NOMO-1 (cell line): ENCODE measurements at regions not wholly inside any gene's neighbourhood (a gene's known extent, or its start where the extent isn't known, plus 50 kb on each side); places are given as distances from the start of the nearest gene placed in this dataset.
A peak's percentile ranks its signal among the peaks of the same experiment; 100 is the strongest.

ENCODE experiments used
- DNase-seq, 2 experiments: peaks; one replicate each; lab custom pipeline; 2025; ENCODE audit not compliant: unreplicated experiment in 2 of 2; lab: John Stamatoyannopoulos, UW

- DNase-seq, result peak; percentile 7 to 26
These were observed 88.8 kb upstream of the IPO9 start for GRCh38 chr1:201740086-201740541.

- DNase-seq, result peak; percentile 35 to 57
These were observed 88.3 kb upstream of the IPO9 start for GRCh38 chr1:201740670-201741111.

- no peak for DNase-seq
These were observed 87.1 kb upstream of the IPO9 start for GRCh38 chr1:201741763-201742342.

- DNase-seq, result no peak
These were observed 86.5 kb upstream of the IPO9 start for GRCh38 chr1:201742476-201742875.

GRCh38 chr1:201742955-201743805, 85.8 kb upstream of the IPO9 start:
- no peak for DNase-seq

GRCh38 chr1:201745023-201745422, 83.9 kb upstream of the IPO9 start:
- DNase-seq, result no peak

GRCh38 chr1:201746156-201746555, 82.8 kb upstream of the IPO9 start:
- DNase-seq, result no peak

- DNase-seq, result no peak
These were observed 81.7 kb upstream of the IPO9 start for GRCh38 chr1:201747261-201747660.

GRCh38 chr1:201748335-201748734, 80.6 kb upstream of the IPO9 start:
- DNase-seq, result no peak

- peak; percentile 24 to 57 for DNase-seq
These were observed 79.8 kb upstream of the IPO9 start for GRCh38 chr1:201749059-201749690.

GRCh38 chr1:201750120-201750519, 78.8 kb upstream of the IPO9 start:
- DNase-seq, result no peak

- DNase-seq, result no peak
These were observed 78.0 kb upstream of the IPO9 start for GRCh38 chr1:201750934-201751333.

- DNase-seq, result no peak
These were observed 77.1 kb upstream of the IPO9 start for GRCh38 chr1:201751872-201752271.

- no peak for DNase-seq
These were observed 76.6 kb upstream of the IPO9 start for GRCh38 chr1:201752333-201752732.

- DNase-seq, result no peak
These were observed 75.5 kb upstream of the IPO9 start for GRCh38 chr1:201753492-201753891.

GRCh38 chr1:201754353-201754752, 74.6 kb upstream of the IPO9 start:
- DNase-seq, result no peak

- no peak for DNase-seq
These were observed 73.8 kb upstream of the IPO9 start for GRCh38 chr1:201755200-201755599.

- no peak for DNase-seq
These were observed 72.6 kb upstream of the IPO9 start for GRCh38 chr1:201756406-201756805.

GRCh38 chr1:201758499-201759050, 70.4 kb upstream of the IPO9 start:
- DNase-seq, result no peak

- no peak for DNase-seq
These were observed 69.7 kb upstream of the IPO9 start for GRCh38 chr1:201759194-201759815.

- DNase-seq, result no peak
These were observed 68.4 kb upstream of the IPO9 start for GRCh38 chr1:201760516-201760915.
